ENCODE measurements at regions not wholly inside any gene's neighbourhood (a gene's known extent, or its start where the extent isn't known, plus 50 kb on each side); places are given as distances from the start of the nearest gene placed in this dataset.

- Histone ChIP-seq H3K27ac (no peak overlapping the region), H3K9me3 (no peaks in the 10 kb centered on the region), H3K36me3 (no peaks in the 10 kb centered on the region), H3K27me3 (peaks cover 9% of the 10 kb centered on the region), H3K9ac (ENCODE audit: low read depth in 2 of 2, low read length in 2 of 2) (no peak overlapping the region), H3K4me1 (no peaks in the 10 kb centered on the region), H3K4me3 (no peak overlapping the region)
- intact Hi-C loops (cut with DNase I): no loop called here
- no peak for DNase-seq
- TF ChIP-seq CTCF (IDR thresholded peaks at IDR 0.05): peak; percentile 37
These were observed 108.1 kb downstream of the DHX15 start for GRCh38 chr4:24476282-24476681.

- Histone ChIP-seq H3K4me3 (no peak overlapping the region), H3K27me3 (peaks cover 14% of the 10 kb centered on the region), H3K27ac (no peak overlapping the region), H3K36me3 (no peaks in the 10 kb centered on the region), H3K4me1 (no peaks in the 10 kb centered on the region), H3K9me3 (no peaks in the 10 kb centered on the region), H3K9ac (ENCODE audit: low read depth in 2 of 2, low read length in 2 of 2) (no peak overlapping the region)
- intact Hi-C loops (cut with DNase I): no loop called here
- no peak for DNase-seq
- TF ChIP-seq CTCF (IDR thresholded peaks at IDR 0.05): no peak
These were observed 108.6 kb downstream of the DHX15 start for GRCh38 chr4:24475756-24476155.

GRCh38 chr4:24473309-24473721, 111.0 kb downstream of the DHX15 start:
- no peak overlapping the region for H3K9ac ChIP-seq (ENCODE audit: low read depth in 2 of 2, low read length in 2 of 2)
- no peaks in the 10 kb centered on the region for H3K9me3 ChIP-seq
- peak overlapping the region; percentile 53 for H3K4me3 ChIP-seq
- no peak overlapping the region for H3K27ac ChIP-seq
- H3K4me1 ChIP-seq: no peaks in the 10 kb centered on the region
- peaks cover 29% of the 10 kb centered on the region for H3K27me3 ChIP-seq
- TF ChIP-seq CTCF (IDR thresholded peaks at IDR 0.05): peak; percentile 2
- intact Hi-C loops (cut with DNase I): no loop called here
- peak; percentile 25 for DNase-seq
- H3K36me3 ChIP-seq: no peaks in the 10 kb centered on the region

DNA sequence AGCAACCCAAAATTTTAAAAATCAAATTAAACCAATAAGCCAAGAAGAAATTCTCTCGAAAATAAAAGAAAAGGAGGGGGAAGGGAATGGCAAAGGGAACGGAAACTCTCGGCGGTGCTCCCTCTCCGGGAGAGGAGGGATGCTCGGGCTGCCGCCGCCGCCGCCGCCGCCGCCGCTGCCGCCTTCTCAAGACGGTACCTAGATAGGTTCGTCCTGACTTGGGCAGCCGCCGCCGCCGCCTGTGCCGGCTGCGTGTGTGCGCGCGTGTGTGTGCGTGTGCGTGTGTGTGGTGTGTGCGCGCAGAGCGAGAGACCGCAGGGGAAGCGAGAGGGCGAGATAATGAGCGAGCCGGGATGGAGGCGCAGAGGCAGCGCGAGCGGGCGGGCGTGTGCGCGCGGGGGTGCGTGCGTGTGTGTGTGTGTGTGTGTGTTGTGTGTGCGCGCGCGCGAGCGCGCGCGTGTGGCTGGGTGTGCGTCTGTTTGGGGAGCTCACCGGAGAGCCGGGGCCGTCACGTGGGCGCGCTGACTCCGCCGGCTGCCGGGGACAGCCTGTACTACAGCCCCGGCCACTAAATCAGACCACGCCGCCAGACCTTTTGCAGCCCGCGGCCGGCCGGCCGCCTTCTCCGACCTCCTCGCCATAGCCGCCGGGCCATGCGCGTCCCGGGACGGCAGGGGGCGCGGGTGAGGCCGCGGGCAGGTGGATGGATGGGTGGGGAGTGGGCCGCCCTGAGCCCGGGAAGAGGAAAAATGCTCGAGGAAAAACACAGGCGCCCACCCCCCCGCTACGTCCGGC, 111.6 kb downstream of the DHX15 start:
- peak; percentile 57 for TF ChIP-seq CTCF (IDR thresholded peaks at IDR 0.05)
- DNase-seq: peak; percentile 74
- Histone ChIP-seq H3K4me3 (peak overlapping the region; percentile 53), H3K36me3 (no peaks in the 10 kb centered on the region), H3K9ac (ENCODE audit: low read depth in 2 of 2, low read length in 2 of 2) (no peak overlapping the region), H3K27me3 (peaks cover 29% of the 10 kb centered on the region), H3K4me1 (no peaks in the 10 kb centered on the region), H3K9me3 (no peaks in the 10 kb centered on the region), H3K27ac (no peak overlapping the region)
- intact Hi-C loops (cut with DNase I): no loop called here

DNA sequence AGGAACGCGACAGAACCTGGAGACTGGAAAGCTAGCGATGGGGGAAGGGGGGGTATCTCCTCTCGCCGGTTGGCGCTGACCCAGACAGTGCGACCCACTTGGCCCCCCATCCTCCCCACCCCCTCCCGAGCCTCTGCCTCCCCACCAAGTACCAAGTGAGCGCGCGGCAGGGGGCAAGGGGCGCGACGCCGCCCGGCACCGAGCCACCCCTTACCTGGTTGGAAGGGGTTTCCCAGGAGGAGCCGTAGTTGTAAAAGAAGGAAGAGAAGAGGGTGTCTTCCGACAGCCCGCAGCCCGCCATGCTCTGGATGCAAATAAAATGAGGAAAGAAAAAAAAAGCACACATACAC, 112.2 kb downstream of the DHX15 start:
- no peaks in the 10 kb centered on the region for H3K4me1 ChIP-seq

More for the DNA sequence above, 112.2 kb downstream of the DHX15 start:
- H3K27ac ChIP-seq: no peak overlapping the region
- intact Hi-C loops (cut with DNase I): no loop called here
- peak overlapping the region; percentile 53 for H3K4me3 ChIP-seq
- H3K36me3 ChIP-seq: no peaks in the 10 kb centered on the region
- peak overlapping the region in 1 of 2 donors; percentile 49 for H3K9ac ChIP-seq (ENCODE audit: low read depth in 2 of 2, low read length in 2 of 2)
- DNase-seq: no peak
- no peak for TF ChIP-seq CTCF (IDR thresholded peaks at IDR 0.05)
- H3K27me3 ChIP-seq: peaks cover 29% of the 10 kb centered on the region
- H3K9me3 ChIP-seq: no peaks in the 10 kb centered on the region

Measured in colonic mucosa (tissue), 4 donors.